CD14-positive monocyte (primary cell): ENCODE measurements at regions not wholly inside any gene's neighbourhood (a gene's known extent, or its start where the extent isn't known, plus 50 kb on each side); places are given as distances from the start of the nearest gene placed in this dataset.

Experiments used
- DNase-seq, 3 donors: peaks; one replicate each; pipeline ENCODE4 v3.0.0-alpha.2; 2011 to 2022
- H2AFZ ChIP-seq: 2 replicates; pipeline ENCODE4 v1.6.0; 2012; ENCODE audit warnings: mild to moderate bottlenecking, low read depth, low read length, inconsistent platforms; ENCODE audit not compliant: insufficient read depth, poor library complexity, severe bottlenecking
- H3K27ac ChIP-seq, 2 donors: 1 replicate in 1 of 2; 2 replicates in 1 of 2; pipeline ENCODE4 v1.5.1; 2012 to 2013; ENCODE audit warnings: low read length in 2 of 2, control low read depth in 1 of 2, inconsistent platforms in 1 of 2, low read depth in 1 of 2, mild to moderate bottlenecking in 1 of 2
- H3K27me3 ChIP-seq, 2 donors: one replicate each; pipeline versions ENCODE4 v1.6.0 to v1.6.1; 2011 to 2013; ENCODE audit warnings: low read length in 2 of 2; ENCODE audit not compliant: control insufficient read depth in 2 of 2, insufficient read depth in 2 of 2
- H3K36me3 ChIP-seq, 2 donors: replicated peaks in 1 of 2; 1 replicate in 1 of 2; 2 replicates in 1 of 2; pipeline versions ENCODE4 v1.5.1 to v1.6.1; 2012 to 2013; ENCODE audit warnings: low read length in 2 of 2, control low read depth in 1 of 2, inconsistent platforms in 1 of 2, mild to moderate bottlenecking in 1 of 2; ENCODE audit not compliant: insufficient read depth in 2 of 2, control insufficient read depth in 1 of 2
- H3K4me1 ChIP-seq, 2 donors: 1 replicate in 1 of 2; 2 replicates in 1 of 2; pipeline versions ENCODE4 v1.5.1 to v1.6.1; 2012 to 2013; ENCODE audit warnings: low read length in 2 of 2, control low read depth in 1 of 2, inconsistent platforms in 1 of 2, mild to moderate bottlenecking in 1 of 2, moderate library complexity in 1 of 2; ENCODE audit not compliant: insufficient read depth in 2 of 2, control insufficient read depth in 1 of 2
- H3K4me2 ChIP-seq: replicated peaks from 2 replicates; pipeline ENCODE3; 2012; ENCODE audit warnings: low read length, moderate library complexity, mild to moderate bottlenecking; ENCODE audit not compliant: poor library complexity, severe bottlenecking; ENCODE audit errors: extremely low read depth
- H3K4me3 ChIP-seq, 3 experiments: fragments of 200-600 bp in 1 of 3; sonication (generic) in 1 of 3; replicated peaks in 1 of 3; 1 replicate in 2 of 3; 2 replicates in 1 of 3; pipeline ENCODE4 v1.5.1; 2011 to 2013; ENCODE audit warnings: low read length in 3 of 3, mild to moderate bottlenecking in 3 of 3, control low read depth in 2 of 3, low read depth in 2 of 3, inconsistent platforms in 1 of 3, moderate library complexity in 1 of 3
- H3K79me2 ChIP-seq: 2 replicates; pipeline ENCODE4 v1.6.0; 2012; ENCODE audit warnings: mild to moderate bottlenecking, control low read depth, inconsistent platforms, low read length, moderate library complexity; ENCODE audit not compliant: insufficient read depth
- H3K9ac ChIP-seq: 2 replicates; pipeline ENCODE4 v1.6.0; 2017; ENCODE audit warnings: low read length, mild to moderate bottlenecking; ENCODE audit not compliant: insufficient read depth, poor library complexity, severe bottlenecking
- H3K9me3 ChIP-seq, 2 donors: replicated peaks in 1 of 2; 1 replicate in 1 of 2; 2 replicates in 1 of 2; pipeline versions ENCODE4 v1.5.1 to v1.6.1; 2012 to 2013; ENCODE audit warnings: low read length in 2 of 2, control low read depth in 1 of 2; ENCODE audit not compliant: control insufficient read depth in 1 of 2, insufficient read depth in 1 of 2
- H4K20me1 ChIP-seq: 2 replicates; pipeline ENCODE4 v1.6.0; 2012; ENCODE audit warnings: mild to moderate bottlenecking, low read length, control low read depth, moderate library complexity; ENCODE audit not compliant: insufficient read depth
- H3K27ac Mint-ChIP-seq, 7 donors: one replicate each; pipeline ENCODE4 v1.8.0; 2020; ENCODE audit warnings: mild to moderate bottlenecking in 7 of 7, mixed read lengths in 7 of 7, moderate library complexity in 6 of 7, inconsistent platforms in 2 of 7
- H3K27me3 Mint-ChIP-seq, 3 donors: one replicate each; pipeline ENCODE4 v1.8.0; 2021 to 2022; ENCODE audit warnings: low read depth in 3 of 3, mild to moderate bottlenecking in 3 of 3, mixed read lengths in 3 of 3, moderate library complexity in 3 of 3, inconsistent platforms in 1 of 3
- H3K36me3 Mint-ChIP-seq, 2 donors: one replicate each; pipeline ENCODE4 v1.8.0; 2020; ENCODE audit warnings: mixed read lengths in 2 of 2, inconsistent platforms in 1 of 2, mild to moderate bottlenecking in 1 of 2
- H3K4me1 Mint-ChIP-seq: one replicate; pipeline ENCODE4 v1.8.0; 2020; ENCODE audit warnings: mild to moderate bottlenecking, mixed read lengths
- H3K4me3 Mint-ChIP-seq, 2 donors: one replicate each; pipeline ENCODE4 v1.8.0; 2020; ENCODE audit warnings: mild to moderate bottlenecking in 2 of 2, mixed read lengths in 2 of 2, moderate library complexity in 1 of 2
- H3K9me3 Mint-ChIP-seq, 7 donors: one replicate each; pipeline ENCODE4 v1.8.0; 2020 to 2022; ENCODE audit warnings: mixed read lengths in 7 of 7, mild to moderate bottlenecking in 6 of 7, moderate library complexity in 6 of 7, inconsistent platforms in 2 of 7
- WGBS: methylation state at CpG from one replicate; pipeline ENCODE4 v1.1.5; 2013; ENCODE audit warnings: missing lambda C conversion rate; ENCODE audit not compliant: insufficient coverage; 5-methylcytosine and 5-hydroxymethylcytosine counted together
- intact Hi-C, 2 donors: fragments of 100-400 bp; cut with micrococcal nuclease; formaldehyde crosslinking; loops; one replicate each; pipeline versions ENCODE4 v1.15.0 to v1.15.1; 2023
- TF ChIP-seq, protein P1 (sequence below): fragments of 200-600 bp; IDR thresholded peaks from one replicate; pipeline ENCODE4 v1.8.0; 2022; ENCODE audit warnings: antibody characterized with exemption, mild to moderate bottlenecking

DNA sequence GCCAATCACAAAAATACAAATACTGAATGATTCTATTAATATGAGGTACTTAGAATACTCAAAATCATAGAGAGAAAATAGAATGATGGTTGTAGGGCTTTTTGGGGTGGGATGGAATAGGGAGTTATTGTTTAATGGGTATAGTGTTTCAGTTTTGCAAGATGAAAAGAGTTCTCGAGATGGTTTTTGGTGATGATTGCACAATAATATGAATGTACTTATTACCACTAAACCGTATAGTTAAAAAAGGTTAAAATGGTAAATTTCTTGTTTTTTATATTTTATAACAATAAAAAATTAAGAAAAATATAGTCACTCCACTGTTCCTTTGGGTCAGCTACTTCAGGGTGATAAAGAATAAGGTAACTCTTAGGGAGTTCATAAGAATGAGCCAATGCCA, 560.1 kb downstream of the TDRD15 start:
- Mint-ChIP-seq H3K36me3 (no peaks in the 10 kb centered on the region), H3K4me3 (no peak overlapping the region), H3K27me3 (no peaks in the 10 kb centered on the region), H3K4me1 (no peaks in the 10 kb centered on the region), H3K9me3 (peaks cover 0 to 5% (median 2%) of the 10 kb centered on the region in 7 donors), H3K27ac (no peak overlapping the region)
- Histone ChIP-seq H3K36me3 (no peaks in the 10 kb centered on the region), H3K79me2 (no peaks in the 10 kb centered on the region), H2AFZ (no peak overlapping the region), H3K9me3 (peaks cover 0 to 6% of the 10 kb centered on the region in 2 donors), H3K4me3 (no peak overlapping the region), H3K4me2 (no peak overlapping the region), H3K27ac (no peak overlapping the region), H3K4me1 (no peaks in the 10 kb centered on the region), H3K27me3 (no peaks in the 10 kb centered on the region), H3K9ac (no peak overlapping the region), H4K20me1 (no peaks in the 10 kb centered on the region)
- intact Hi-C loops, result no loop called here
- no CpG with 5 or more reads among the region's 2 CpGs for WGBS
- no peak for DNase-seq
- TF ChIP-seq, protein P1, sequence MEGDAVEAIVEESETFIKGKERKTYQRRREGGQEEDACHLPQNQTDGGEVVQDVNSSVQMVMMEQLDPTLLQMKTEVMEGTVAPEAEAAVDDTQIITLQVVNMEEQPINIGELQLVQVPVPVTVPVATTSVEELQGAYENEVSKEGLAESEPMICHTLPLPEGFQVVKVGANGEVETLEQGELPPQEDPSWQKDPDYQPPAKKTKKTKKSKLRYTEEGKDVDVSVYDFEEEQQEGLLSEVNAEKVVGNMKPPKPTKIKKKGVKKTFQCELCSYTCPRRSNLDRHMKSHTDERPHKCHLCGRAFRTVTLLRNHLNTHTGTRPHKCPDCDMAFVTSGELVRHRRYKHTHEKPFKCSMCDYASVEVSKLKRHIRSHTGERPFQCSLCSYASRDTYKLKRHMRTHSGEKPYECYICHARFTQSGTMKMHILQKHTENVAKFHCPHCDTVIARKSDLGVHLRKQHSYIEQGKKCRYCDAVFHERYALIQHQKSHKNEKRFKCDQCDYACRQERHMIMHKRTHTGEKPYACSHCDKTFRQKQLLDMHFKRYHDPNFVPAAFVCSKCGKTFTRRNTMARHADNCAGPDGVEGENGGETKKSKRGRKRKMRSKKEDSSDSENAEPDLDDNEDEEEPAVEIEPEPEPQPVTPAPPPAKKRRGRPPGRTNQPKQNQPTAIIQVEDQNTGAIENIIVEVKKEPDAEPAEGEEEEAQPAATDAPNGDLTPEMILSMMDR, result no peak

DNA sequence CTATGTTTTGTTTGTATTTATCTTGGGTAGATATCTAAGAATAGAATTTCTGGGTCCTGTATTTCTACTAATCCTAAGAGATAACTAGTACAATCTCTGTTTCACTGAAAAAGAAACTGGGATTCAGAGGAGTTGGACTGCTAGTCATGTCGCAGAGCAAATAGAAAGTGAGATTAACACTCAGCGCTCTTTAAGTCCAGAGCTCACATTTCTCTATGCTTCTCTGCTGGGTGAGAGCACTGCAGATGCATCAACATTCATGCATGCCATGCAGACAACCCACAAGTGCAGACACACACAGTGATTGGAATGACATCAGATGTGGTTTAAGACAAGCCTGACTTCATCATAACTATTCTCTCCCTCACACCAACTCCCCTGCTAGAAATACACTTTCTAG, 563.8 kb downstream of the TDRD15 start:
- Mint-ChIP-seq H3K4me3 (no peak overlapping the region), H3K36me3 (no peaks in the 10 kb centered on the region), H3K9me3 (peaks cover 0 to 3% (median 0%) of the 10 kb centered on the region in 7 donors), H3K4me1 (no peaks in the 10 kb centered on the region), H3K27me3 (no peaks in the 10 kb centered on the region), H3K27ac (no peak overlapping the region)
- intact Hi-C loops, result no loop called here
- no CpG with 5 or more reads among the region's 2 CpGs for WGBS
- Histone ChIP-seq H3K9me3 (peaks cover 0 to 6% of the 10 kb centered on the region in 2 donors), H3K27me3 (no peaks in the 10 kb centered on the region), H3K36me3 (no peaks in the 10 kb centered on the region), H2AFZ (no peak overlapping the region), H3K4me3 (no peak overlapping the region), H4K20me1 (no peaks in the 10 kb centered on the region), H3K27ac (no peak overlapping the region), H3K4me2 (no peak overlapping the region), H3K79me2 (no peaks in the 10 kb centered on the region), H3K9ac (no peak overlapping the region), H3K4me1 (no peaks in the 10 kb centered on the region)
- TF ChIP-seq, protein P1, result no peak
- no peak for DNase-seq
